ENCODE measurements at regions not wholly inside any gene's neighbourhood (a gene's known extent, or its start where the extent isn't known, plus 50 kb on each side); places are given as distances from the start of the nearest gene placed in this dataset.

DNA sequence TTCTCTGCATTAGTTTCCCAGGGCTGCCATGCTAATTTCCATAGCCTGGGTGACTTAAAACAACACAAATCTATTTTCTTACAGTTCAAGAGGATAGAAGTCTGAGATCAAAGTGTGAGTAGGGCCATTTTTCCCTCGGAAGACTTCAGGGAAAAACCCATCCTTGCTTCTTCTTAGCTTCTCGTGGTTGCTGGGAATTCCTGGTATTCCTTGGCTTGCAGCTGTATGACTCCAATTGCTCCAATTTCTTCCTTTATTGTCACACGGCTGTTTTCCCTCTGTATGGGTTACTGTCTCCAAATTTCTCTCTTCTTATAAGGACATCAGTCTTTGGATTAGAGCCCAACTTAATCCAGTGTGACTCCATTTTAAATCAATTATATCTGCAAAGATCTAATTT lies 128.4 kb upstream of the JAG1 start:
- in situ Hi-C loops (cut with MboI; ENCODE audit: low sequenced_read_pairs) = no loop called here

DNA sequence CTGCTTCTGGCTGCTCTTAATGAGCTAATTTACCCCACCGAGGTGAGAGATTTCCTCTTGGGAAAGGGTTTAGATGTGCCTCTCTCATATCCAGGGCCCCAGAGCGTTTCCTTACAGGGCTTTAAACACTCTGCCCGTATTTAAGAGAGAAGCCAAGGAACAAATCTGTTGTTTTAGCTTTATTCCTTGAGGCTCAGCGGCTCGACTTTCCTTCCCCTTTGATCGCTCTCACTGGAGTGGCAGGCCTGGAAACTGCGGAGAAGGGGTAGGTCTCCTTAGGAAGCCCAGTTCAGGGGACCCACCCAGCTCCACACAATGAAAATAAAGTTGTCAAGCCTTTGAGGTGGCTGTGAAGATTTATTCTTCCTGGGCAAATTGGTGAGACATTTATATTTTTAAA lies 132.0 kb upstream of the JAG1 start:
- in situ Hi-C loops (cut with MboI; ENCODE audit: low sequenced_read_pairs) = no loop called here

- in situ Hi-C loops (cut with MboI; ENCODE audit: low sequenced_read_pairs) = no loop called here
These were observed 132.7 kb upstream of the JAG1 start for GRCh38 chr20:10806539-10806938.

DNA sequence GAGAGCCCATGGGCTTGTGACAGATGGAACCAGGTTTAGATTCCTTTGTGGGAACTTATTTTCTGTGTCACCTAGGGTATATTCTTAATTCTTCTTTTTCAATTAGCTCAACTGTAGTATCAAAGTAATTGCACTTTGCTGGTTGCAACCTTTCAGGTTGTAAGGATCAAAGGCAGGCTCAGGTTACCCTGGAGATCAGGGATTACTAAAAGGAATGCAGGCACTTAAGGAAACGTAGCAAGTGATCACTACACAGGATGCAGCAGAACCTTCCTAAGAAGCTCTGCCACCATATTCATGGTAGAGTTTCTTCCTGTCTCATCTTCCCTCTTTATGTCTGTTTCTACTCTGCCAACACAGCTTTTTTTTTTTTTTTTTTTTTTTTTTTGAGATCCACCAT lies 133.2 kb upstream of the JAG1 start:
- in situ Hi-C loops (cut with MboI; ENCODE audit: low sequenced_read_pairs) = no loop called here

DNA sequence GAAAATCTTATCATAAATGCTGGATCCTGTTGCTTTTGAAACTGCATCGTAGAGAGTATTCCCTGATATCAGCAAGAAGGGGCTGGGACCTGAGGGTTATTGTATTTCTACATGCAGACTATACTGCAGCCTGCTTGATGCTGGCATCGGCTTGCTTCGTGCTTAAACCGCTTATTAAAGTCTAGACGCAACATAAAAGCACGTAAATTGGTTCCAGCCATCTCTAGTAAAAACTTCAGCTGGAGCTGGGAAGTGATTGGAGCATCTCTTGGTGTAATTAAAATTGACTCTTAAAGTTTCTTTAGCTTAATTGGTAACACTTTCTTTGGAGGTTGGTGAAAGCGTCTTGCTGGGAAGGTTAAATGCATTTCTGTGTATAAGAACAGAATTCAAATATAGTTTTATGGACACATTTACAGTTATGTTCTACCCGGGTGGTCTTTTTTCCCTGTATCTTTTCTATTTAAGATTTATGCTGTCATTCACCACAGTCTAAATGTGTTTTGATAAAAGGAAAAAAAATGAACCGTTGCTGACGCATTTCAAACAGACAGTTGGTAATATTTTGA lies 139.0 kb upstream of the JAG1 start:
- in situ Hi-C loops (cut with MboI; ENCODE audit: low sequenced_read_pairs) = no loop called here

DNA sequence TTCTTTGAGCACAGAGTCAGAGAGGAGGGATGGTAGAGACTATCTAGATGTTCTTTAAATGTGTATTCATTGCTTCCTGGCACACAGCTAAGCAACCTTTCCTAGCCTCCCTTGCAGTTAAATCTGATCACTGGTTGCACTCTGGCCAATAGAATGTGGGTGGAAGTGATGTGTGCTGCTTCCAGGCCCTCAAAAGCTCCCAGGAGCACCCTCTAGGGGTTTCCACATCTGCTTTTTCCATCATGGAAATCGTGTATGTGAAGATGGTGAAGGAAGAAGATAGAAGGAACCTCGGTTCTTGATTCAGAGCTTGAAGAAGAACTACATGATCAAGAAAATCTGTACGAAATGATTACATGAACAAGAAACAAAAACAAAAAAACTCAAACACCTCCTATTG lies 149.8 kb upstream of the JAG1 start:
- in situ Hi-C loops (cut with MboI; ENCODE audit: low sequenced_read_pairs) = no loop called here

DNA sequence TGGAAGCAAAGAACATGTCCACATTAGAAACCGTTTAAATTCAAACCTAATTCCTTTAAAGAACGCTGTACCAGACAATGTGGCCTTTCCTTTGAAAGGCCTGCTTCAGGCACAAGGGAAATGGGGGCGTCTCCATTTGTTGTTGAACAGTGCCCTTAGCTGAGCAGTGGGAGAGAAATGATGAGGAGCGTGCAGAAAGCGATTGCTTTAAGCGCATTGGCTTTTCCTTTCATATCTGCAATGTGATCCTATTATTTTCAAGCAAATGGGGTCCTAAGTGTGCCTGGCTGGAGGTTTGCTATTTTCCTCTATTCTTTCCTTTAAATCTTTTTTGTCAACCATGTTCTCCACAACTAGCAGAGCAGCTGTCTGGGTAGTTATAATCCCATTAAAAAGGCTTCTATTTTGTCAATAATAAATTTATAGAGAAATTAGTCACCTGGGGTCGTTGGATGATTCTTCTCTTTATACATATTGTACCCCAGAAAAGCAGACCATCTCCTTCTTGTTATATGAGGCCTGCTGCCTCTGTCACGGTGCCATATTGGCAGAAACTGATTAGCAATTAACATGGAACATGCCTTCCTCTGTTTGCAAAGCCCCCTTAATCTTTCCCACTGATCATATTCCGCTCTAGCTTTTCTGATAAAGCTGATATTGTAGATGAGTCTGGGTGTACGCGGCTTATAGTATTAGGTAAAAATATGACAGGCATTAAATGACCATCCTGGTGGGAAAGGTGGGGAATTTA lies 151.1 kb upstream of the JAG1 start:
- in situ Hi-C loops (cut with MboI; ENCODE audit: low sequenced_read_pairs) = no loop called here

- in situ Hi-C loops (cut with MboI; ENCODE audit: low sequenced_read_pairs) = no loop called here
These were observed 152.3 kb upstream of the JAG1 start for GRCh38 chr20:10826111-10826510.

- in situ Hi-C loops (cut with MboI; ENCODE audit: low sequenced_read_pairs) = no loop called here
These were observed 154.4 kb upstream of the JAG1 start for GRCh38 chr20:10828180-10828579.

DNA sequence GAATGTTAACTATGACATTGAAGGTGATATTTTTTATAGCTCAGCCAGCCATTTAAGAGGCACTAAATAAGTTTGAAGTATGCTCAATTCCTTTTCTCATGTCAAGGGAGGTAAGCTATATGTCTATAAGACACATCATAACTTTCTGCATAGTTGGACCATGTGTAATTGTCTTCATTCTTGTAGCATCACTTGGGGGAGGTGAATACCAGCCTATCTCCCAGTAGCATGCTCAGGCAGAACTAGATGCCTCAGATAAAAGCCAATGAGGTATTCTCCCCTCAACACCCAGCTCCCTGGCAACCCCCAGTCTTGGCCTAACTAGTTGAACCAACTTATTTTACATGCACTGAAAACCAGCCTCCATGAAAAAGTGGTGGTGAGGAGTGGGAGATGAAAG lies 158.3 kb upstream of the JAG1 start:
- in situ Hi-C loops (cut with MboI; ENCODE audit: low sequenced_read_pairs) = no loop called here

DNA sequence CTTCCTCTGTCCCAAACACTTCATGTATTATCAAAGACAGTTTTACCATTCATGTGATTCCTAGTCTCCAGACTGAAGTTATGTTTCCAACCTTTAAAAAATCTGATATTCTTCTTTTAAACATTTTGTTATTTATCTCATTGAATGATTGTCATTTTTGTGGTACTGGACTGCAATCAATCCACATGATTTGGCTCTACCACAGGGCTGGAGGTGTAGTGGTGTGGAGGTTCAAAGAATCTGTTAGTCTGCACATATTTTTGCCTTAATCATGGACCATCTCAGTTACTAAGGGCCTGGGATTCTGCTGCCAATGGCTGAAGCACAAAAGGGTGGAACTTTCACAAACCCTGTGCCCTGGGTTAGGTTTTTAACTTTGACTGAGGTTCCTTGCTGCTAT lies 164.1 kb upstream of the JAG1 start:
- in situ Hi-C loops (cut with MboI; ENCODE audit: low sequenced_read_pairs) = no loop called here

DNA sequence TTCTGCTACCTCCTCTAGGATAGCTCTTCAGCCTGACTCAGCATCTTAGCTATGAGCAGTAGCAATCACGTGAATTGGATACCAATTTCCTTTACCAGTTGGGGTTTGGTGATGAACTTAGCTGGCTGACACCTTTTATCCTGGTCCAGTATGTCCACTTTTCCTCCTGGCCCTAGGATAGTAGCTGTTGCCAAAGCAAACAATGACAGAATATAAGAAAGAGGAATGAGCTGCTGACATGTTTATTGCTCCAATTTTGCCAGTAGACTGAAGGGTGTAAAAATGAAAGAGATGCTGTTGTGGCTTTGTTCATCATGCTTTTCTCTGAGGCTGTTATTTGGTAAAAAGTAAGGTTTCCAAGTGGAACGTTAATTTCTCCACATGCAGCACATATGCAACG lies 168.3 kb upstream of the JAG1 start:
- in situ Hi-C loops (cut with MboI; ENCODE audit: low sequenced_read_pairs) = no loop called here

- in situ Hi-C loops (cut with MboI; ENCODE audit: low sequenced_read_pairs) = no loop called here
These were observed 169.4 kb upstream of the JAG1 start for GRCh38 chr20:10843146-10843711.

GRCh38 chr20:10846766-10847165 lies 173.0 kb upstream of the JAG1 start:
- in situ Hi-C loops (cut with MboI; ENCODE audit: low sequenced_read_pairs) = no loop called here

DNA sequence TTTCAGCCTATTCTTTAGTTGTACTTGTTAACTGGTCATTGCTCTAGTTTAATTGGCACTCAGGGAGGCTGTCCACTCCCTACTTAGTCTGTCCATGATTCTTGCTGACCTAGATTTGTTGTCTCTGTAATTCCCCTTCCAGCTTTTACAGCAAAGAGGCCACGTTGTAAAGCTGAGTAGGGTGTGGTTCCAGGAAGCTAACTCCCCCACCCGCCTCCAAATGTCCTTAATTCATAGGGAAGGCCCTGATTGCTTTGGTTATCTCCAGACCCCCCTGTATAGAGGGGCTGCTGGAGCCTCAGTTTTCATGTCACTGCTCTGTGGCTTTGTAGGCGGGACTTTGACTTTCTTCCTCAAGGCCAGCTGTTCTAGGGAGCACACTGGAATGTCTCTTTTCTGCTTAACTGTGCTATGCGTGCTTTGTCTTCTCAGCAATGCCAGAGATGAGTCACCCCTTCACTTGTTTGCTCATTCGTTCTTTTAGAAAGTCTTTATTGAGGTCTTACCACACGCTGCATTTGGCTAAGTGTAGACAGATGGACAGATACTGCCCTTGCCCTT lies 175.1 kb upstream of the JAG1 start:
- in situ Hi-C loops (cut with MboI; ENCODE audit: low sequenced_read_pairs) = no loop called here

GRCh38 chr20:10853176-10853575 lies 179.4 kb upstream of the JAG1 start:
- in situ Hi-C loops (cut with MboI; ENCODE audit: low sequenced_read_pairs) = no loop called here

- in situ Hi-C loops (cut with MboI; ENCODE audit: low sequenced_read_pairs) = no loop called here
These were observed 179.9 kb upstream of the JAG1 start for GRCh38 chr20:10853731-10854130.

DNA sequence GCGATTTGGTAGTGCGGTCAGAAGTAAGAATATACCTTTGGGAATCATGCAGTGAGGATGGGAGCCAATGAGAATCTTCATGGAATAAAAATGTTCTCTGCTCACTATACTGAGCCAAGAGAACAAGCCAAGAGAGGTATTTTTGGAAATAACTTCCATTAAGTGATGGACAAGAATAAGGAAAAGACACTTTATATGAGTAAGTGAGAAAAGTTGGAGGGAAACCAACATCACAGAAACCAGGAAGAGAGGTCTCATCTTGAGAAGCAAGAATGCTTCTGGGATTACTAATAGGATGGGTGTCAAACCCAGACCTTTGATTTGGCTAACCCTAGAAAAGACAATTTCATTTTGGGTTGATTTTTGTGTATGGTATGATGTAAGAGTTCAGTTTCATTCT lies 181.2 kb upstream of the JAG1 start:
- in situ Hi-C loops (cut with MboI; ENCODE audit: low sequenced_read_pairs) = no loop called here

DNA sequence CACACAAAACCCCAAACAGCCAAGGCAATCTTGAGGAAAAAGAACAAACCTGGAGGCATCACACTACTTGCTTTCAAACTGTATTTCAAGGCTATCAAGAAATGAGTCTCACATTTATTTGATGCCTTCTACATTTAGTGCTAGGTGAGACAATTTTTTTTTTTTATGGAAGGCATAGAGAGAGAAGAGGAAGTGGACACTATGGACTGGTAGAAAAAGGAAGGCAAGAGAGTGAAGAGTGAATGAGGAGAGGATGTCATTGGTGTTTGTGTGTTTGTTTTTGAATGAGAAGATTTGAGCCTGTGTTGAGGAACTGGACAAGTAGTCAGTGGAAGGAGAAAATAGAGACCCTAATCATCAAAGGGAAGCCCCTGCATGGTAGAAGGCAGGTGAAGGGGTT lies 182.0 kb upstream of the JAG1 start:
- in situ Hi-C loops (cut with MboI; ENCODE audit: low sequenced_read_pairs) = no loop called here

DNA sequence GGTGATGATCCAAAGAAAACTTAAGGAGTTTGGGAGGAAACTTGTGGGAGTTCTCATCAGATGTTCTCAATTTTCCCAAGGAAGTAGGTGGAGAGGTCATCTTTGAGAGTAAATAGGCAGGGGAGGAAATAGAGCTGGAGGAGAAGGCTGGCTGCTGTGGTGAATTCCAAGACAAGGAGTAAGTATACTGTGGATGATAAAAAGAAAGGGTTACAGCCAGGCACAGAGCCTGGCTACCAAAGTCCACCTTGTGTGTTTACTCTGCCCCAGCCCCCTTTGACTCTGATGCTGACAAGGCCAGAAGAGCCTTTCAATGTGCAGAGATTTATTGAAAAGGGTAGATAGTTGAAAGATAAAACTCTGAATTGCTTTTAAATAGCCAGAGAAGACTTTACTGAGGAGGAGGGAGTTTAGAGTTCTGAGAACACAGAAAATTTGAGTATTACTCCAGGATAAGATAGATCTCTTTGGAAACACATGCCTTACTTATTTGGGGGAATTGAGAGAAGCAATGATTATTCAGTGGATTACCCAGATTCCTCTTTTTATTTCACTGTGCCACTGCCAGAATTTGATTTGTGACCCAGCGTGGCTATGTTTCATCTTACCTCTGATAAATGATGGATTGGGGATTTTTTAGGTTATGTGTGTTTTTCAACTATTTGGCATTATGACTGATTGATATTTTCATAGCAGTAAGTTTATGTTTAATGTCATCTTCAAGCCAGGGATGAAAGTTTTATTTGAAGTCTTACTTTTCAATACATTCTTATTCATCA lies 182.6 kb upstream of the JAG1 start:
- in situ Hi-C loops (cut with MboI; ENCODE audit: low sequenced_read_pairs) = no loop called here

DNA sequence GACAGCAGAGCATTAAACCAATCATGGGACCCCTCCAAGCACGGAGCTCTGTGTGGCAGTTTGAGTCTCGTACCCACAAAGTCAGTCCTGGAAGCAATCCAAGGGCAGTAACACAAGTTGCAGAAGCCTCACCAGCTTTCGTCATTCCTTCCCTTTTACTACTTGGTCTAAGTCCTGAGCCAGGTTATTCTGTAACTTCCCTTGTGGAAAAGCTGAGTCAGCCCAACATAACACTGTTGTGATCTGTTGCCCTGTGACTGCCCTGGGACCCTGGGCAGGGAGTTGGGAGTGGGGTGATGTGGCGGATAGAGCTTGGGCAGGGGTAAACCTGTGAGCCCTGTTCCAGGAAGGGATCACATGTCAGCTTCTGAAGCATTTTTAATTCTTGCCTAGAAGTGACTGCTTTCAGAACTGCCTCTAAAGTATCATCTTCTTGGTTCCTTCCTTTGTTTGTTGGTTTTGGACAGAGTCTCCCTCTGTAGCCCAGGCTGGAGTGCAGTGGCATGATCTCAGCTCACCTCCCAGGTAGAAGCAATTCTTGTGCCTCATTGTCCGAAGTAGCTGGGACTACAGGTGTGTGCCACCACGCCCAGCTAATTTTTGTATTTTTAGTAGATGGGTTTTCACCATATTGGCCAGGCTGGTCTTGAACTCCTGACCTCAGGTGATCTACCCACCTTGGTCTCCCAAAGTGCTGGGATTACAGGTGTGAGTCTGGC lies 183.7 kb upstream of the JAG1 start:
- in situ Hi-C loops (cut with MboI; ENCODE audit: low sequenced_read_pairs) = no loop called here

Data from HL-60/S4 treated with phorbol 12-myristate 13-acetate at 8.2 ng/mL for 4 days and 3 days (cell line).